ENCODE measurements at regions not wholly inside any gene's neighbourhood (a gene's known extent, or its start where the extent isn't known, plus 50 kb on each side); places are given as distances from the start of the nearest gene placed in this dataset.
A peak's percentile ranks its signal among the peaks of the same experiment; 100 is the strongest.

- TF ChIP-seq CTCF (IDR thresholded peaks at IDR 0.05; ENCODE audit: low read depth, low read length), result no peak
These were observed 89.0 kb downstream of the NAF1 start for GRCh38 chr4:163077680-163078079.

GRCh38 chr4:163072222-163072621, 94.5 kb downstream of the NAF1 start:
- no peaks in the 10 kb centered on the region for H3K27me3 ChIP-seq
- no peaks in the 10 kb centered on the region for H3K4me1 ChIP-seq (ENCODE audit: low read depth)
- TF ChIP-seq CTCF (IDR thresholded peaks at IDR 0.05; ENCODE audit: low read depth, low read length), result no peak
- H3K9me3 ChIP-seq (ENCODE audit: low read depth), result no peaks in the 10 kb centered on the region
- DNase-seq (ENCODE audit: low read depth in 1 of 2, low spot score in 1 of 2), result no peak
- H3K27ac ChIP-seq, result no peak overlapping the region
- no peaks in the 10 kb centered on the region for H3K36me3 ChIP-seq
- no peak overlapping the region for H3K4me3 ChIP-seq

More at GRCh38 chr4:163077680-163078079, 89.0 kb downstream of the NAF1 start:
- Histone ChIP-seq H3K27me3 (no peaks in the 10 kb centered on the region), H3K36me3 (no peaks in the 10 kb centered on the region), H3K27ac (no peak overlapping the region), H3K4me3 (no peak overlapping the region), H3K9me3 (ENCODE audit: low read depth) (no peaks in the 10 kb centered on the region), H3K4me1 (ENCODE audit: low read depth) (no peaks in the 10 kb centered on the region)
- no peak for DNase-seq (ENCODE audit: low read depth in 1 of 2, low spot score in 1 of 2)

GRCh38 chr4:163071308-163071707, 95.4 kb downstream of the NAF1 start:
- Histone ChIP-seq H3K4me1 (ENCODE audit: low read depth) (no peaks in the 10 kb centered on the region), H3K36me3 (no peaks in the 10 kb centered on the region), H3K9me3 (ENCODE audit: low read depth) (no peaks in the 10 kb centered on the region), H3K27me3 (no peaks in the 10 kb centered on the region), H3K27ac (no peak overlapping the region), H3K4me3 (no peak overlapping the region)
- TF ChIP-seq CTCF (IDR thresholded peaks at IDR 0.05; ENCODE audit: low read depth, low read length), result no peak
- no peak for DNase-seq (ENCODE audit: low read depth in 1 of 2, low spot score in 1 of 2)

- no peaks in the 10 kb centered on the region for H3K27me3 ChIP-seq
- no peaks in the 10 kb centered on the region for H3K9me3 ChIP-seq (ENCODE audit: low read depth)
- H3K36me3 ChIP-seq, result no peaks in the 10 kb centered on the region
- no peak overlapping the region for H3K4me3 ChIP-seq
- H3K27ac ChIP-seq, result no peak overlapping the region
- no peak for TF ChIP-seq CTCF (IDR thresholded peaks at IDR 0.05; ENCODE audit: low read depth, low read length)
- peaks cover 4% of the 10 kb centered on the region for H3K4me1 ChIP-seq (ENCODE audit: low read depth)
- DNase-seq (ENCODE audit: low read depth in 1 of 2, low spot score in 1 of 2), result no peak
These were observed 96.7 kb downstream of the NAF1 start for GRCh38 chr4:163070023-163070422.

- no peaks in the 10 kb centered on the region for H3K27me3 ChIP-seq
- no peaks in the 10 kb centered on the region for H3K9me3 ChIP-seq (ENCODE audit: low read depth)
- H3K27ac ChIP-seq, result no peak overlapping the region
- no peaks in the 10 kb centered on the region for H3K36me3 ChIP-seq
- TF ChIP-seq CTCF (IDR thresholded peaks at IDR 0.05; ENCODE audit: low read depth, low read length), result no peak
- no peak overlapping the region for H3K4me3 ChIP-seq
- peaks cover 16% of the 10 kb centered on the region for H3K4me1 ChIP-seq (ENCODE audit: low read depth)
- no peak for DNase-seq (ENCODE audit: low read depth in 1 of 2, low spot score in 1 of 2)
These were observed 102.8 kb downstream of the NAF1 start for GRCh38 chr4:163063891-163064290.

- Histone ChIP-seq H3K36me3 (no peaks in the 10 kb centered on the region), H3K9me3 (ENCODE audit: low read depth) (no peaks in the 10 kb centered on the region), H3K27me3 (no peaks in the 10 kb centered on the region), H3K4me1 (ENCODE audit: low read depth) (no peaks in the 10 kb centered on the region), H3K27ac (no peak overlapping the region), H3K4me3 (no peak overlapping the region)
- peak; percentile 25 to 46 for DNase-seq (ENCODE audit: low read depth in 1 of 2, low spot score in 1 of 2)
- TF ChIP-seq CTCF (IDR thresholded peaks at IDR 0.05; ENCODE audit: low read depth, low read length), result peak; percentile 50
These were observed 118.2 kb downstream of the NAF1 start for GRCh38 chr4:163048447-163048846.
